Transverse colon (tissue), 4 donors: ENCODE measurements at regions not wholly inside any gene's neighbourhood (a gene's known extent, or its start where the extent isn't known, plus 50 kb on each side); places are given as distances from the start of the nearest gene placed in this dataset.
A peak's percentile ranks its signal among the peaks of the same experiment; 100 is the strongest.

Experiments
- DNase-seq: peaks from one replicate; pipeline ENCODE4 v3.0.0-alpha.2; 2019
- H3K27ac ChIP-seq, 4 donors: fragments of 200-600 bp; sonication (generic); 2 replicates each; pipeline ENCODE4 v1.5.1; 2016 to 2018; ENCODE audit warnings: inconsistent platforms in 4 of 4
- H3K27me3 ChIP-seq: fragments of 200-600 bp; sonication (generic); 2 replicates; pipeline ENCODE4 v1.5.1; 2017; ENCODE audit warnings: inconsistent platforms
- H3K36me3 ChIP-seq, 4 donors: fragments of 200-600 bp; sonication (generic); 2 replicates each; pipeline ENCODE4 v1.5.1; 2017 to 2019; ENCODE audit warnings: inconsistent platforms in 4 of 4
- H3K4me1 ChIP-seq, 4 donors: fragments of 200-600 bp; sonication (generic); 2 replicates each; pipeline ENCODE4 v1.5.1; 2017 to 2020; ENCODE audit warnings: inconsistent platforms in 4 of 4
- H3K4me3 ChIP-seq, 4 donors: fragments of 200-600 bp; sonication (generic); 1 replicate in 1 of 4; 2 replicates in 3 of 4; pipeline versions ENCODE4 v1.5.1 to v1.6.1; 2017 to 2019; ENCODE audit warnings: inconsistent platforms in 4 of 4
- H3K9me3 ChIP-seq, 2 donors: fragments of 200-600 bp; sonication (generic); 2 replicates each; pipeline ENCODE4 v1.5.1; 2017 to 2019; ENCODE audit warnings: inconsistent platforms in 2 of 2
- EP300 ChIP-seq: sonication (generic); formaldehyde crosslinking; IDR thresholded peaks from one replicate; pipeline ENCODE4 v1.6.1; 2017; ENCODE audit warnings: antibody characterized with exemption, low read depth
- POLR2A ChIP-seq: fragments of 450-650 bp; IDR thresholded peaks from one replicate; pipeline ENCODE4 v1.6.1; 2016; ENCODE audit warnings: antibody characterized with exemption, mild to moderate bottlenecking, moderate library complexity
- POLR2AphosphoS5 ChIP-seq, 3 donors: sonication (generic); formaldehyde crosslinking; IDR thresholded peaks; one replicate each; pipeline ENCODE4 v1.6.1; 2016; ENCODE audit warnings: antibody characterized with exemption in 3 of 3
- WGBS, 2 donors: methylation state at CpG; one replicate each; pipeline ENCODE4 v1.1.5; 2018; ENCODE audit warnings: low coverage in 1 of 2; 5-methylcytosine and 5-hydroxymethylcytosine counted together
- in situ Hi-C, 4 donors: fragments of 200-750 bp; cut with MboI; loops; one replicate each; pipeline versions ENCODE4 v1.15.0 to v1.15.1; 2017; ENCODE audit warnings: low sequenced_read_pairs in 3 of 4, low pct_ligation_motif_present in 1 of 4, low pct_unique_long_range_greater_than_20kb in 1 of 4
- intact Hi-C: fragments of 100-400 bp; cut with DNase I; formaldehyde crosslinking; loops from one replicate; pipeline ENCODE4 v1.15.1; 2023; ENCODE audit warnings: low total_unique reads
- TF ChIP-seq, protein P1 (sequence below), 5 experiments: fragments of 200-600 bp in 3 of 5; fragments of 450-650 bp in 2 of 5; sonication (generic) in 3 of 5; IDR thresholded peaks; 1 replicate in 2 of 5; 2 replicates in 3 of 5; pipeline ENCODE4 v1.5.1; 2016 to 2017; ENCODE audit warnings: antibody characterized with exemption in 5 of 5, inconsistent platforms in 3 of 5, mild to moderate bottlenecking in 2 of 5, moderate library complexity in 1 of 5

DNA sequence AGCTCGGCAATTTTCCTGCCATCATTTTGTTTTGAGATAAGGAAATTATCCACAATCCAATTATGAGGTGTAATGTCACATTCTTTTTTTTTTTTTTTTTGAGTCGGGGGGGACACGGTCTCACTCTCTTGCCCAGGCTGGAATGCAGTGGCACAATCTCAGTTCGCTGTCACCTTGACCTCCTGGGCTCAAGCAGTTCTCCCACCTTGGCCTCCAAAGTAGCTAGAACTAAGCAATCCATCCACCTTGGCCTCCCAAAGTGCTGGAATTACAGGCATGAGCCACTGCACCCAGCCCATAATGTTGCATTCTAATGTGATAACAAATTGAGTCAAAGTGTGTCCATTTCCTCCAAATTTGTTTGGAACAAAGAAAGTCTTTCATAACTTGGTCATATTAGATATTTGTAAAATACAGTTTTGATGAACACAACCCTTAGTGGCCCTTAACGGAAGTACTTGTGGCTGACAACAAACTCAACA is 144.1 kb upstream of the AFDN start:
- no peak for DNase-seq
- no peak overlapping the region for H3K4me3 ChIP-seq
- intact Hi-C loops = no loop called here
- peaks cover 0 to 32% (median 22%) of the 10 kb centered on the region in 4 donors for H3K4me1 ChIP-seq
- H3K27me3 ChIP-seq = peaks cover 18% of the 10 kb centered on the region
- H3K27ac ChIP-seq = peak overlapping the region in 3 of 4 donors; percentile 23 to 45 (median 41)
- H3K9me3 ChIP-seq = no peaks in the 10 kb centered on the region
- WGBS, 2 donors = 43 to 66% methylated on average over 2 to 5 of the region's 5 CpGs
- TF ChIP-seq, protein P1, sequence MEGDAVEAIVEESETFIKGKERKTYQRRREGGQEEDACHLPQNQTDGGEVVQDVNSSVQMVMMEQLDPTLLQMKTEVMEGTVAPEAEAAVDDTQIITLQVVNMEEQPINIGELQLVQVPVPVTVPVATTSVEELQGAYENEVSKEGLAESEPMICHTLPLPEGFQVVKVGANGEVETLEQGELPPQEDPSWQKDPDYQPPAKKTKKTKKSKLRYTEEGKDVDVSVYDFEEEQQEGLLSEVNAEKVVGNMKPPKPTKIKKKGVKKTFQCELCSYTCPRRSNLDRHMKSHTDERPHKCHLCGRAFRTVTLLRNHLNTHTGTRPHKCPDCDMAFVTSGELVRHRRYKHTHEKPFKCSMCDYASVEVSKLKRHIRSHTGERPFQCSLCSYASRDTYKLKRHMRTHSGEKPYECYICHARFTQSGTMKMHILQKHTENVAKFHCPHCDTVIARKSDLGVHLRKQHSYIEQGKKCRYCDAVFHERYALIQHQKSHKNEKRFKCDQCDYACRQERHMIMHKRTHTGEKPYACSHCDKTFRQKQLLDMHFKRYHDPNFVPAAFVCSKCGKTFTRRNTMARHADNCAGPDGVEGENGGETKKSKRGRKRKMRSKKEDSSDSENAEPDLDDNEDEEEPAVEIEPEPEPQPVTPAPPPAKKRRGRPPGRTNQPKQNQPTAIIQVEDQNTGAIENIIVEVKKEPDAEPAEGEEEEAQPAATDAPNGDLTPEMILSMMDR (IDR thresholded peaks at IDR 0.05) = no peak
- TF ChIP-seq POLR2A (no peak), EP300 (no peak), POLR2AphosphoS5 (IDR thresholded peaks at IDR 0.05) (no peak)
- no peaks in the 10 kb centered on the region for H3K36me3 ChIP-seq
- in situ Hi-C loops = no loop called here

DNA sequence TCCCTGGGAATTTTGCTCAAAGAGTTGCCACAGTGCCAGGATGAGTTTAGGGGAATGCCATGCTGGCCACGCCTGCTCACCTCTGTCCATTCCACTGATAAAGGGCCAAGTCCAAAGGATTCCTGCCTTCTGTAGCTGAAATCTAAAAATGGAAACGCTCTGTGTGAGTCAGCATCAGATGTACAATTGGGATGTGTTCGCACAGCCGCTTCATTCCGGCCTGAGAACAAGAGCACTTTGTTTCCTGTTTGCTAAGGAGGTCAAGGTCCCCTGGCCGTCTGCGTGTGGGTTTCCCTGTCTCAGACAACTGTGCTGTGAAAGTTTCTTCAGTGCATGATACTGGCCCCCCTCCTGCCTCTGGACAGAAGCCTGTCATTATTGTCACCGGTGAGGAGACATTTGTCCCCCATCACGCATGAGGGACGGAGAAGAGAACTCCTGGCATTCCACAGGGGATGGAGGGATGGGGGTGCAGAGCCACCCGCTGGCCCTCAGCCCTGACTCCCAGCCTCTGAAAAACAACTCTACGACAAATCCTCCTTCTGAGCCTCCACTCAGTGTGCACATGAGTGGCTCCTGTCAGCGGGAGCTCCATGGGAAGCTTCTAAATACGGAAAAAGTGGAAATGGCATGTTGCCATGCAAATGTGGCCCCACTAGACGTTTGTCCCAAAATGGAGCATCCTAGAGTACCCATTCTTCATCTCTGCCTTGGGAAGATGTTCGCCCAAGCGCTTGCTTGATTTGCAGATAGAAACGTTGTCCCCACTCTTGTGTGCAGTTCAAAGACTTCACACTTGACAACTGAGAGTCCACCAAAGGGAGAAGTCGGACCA is 143.5 kb upstream of the AFDN start:
- Histone ChIP-seq H3K4me1 (peaks cover 0 to 26% (median 16%) of the 10 kb centered on the region in 4 donors), H3K4me3 (no peak overlapping the region), H3K36me3 (no peaks in the 10 kb centered on the region), H3K27ac (peak overlapping the region; percentile 8 to 45 (median 38)), H3K9me3 (no peaks in the 10 kb centered on the region), H3K27me3 (peaks cover 12% of the 10 kb centered on the region)
- in situ Hi-C loops (no loop called here), intact Hi-C loops (no loop called here)
- TF ChIP-seq EP300 (peak; percentile 35), POLR2AphosphoS5 (IDR thresholded peaks at IDR 0.05) (peak; percentile 40 to 59 (median 55))
- TF ChIP-seq, protein P1 (IDR thresholded peaks at IDR 0.05) = no peak
- WGBS, 2 donors = 17 to 63% methylated on average over 2 to 19 of the region's 19 CpGs
- DNase-seq = peak; percentile 71

DNA sequence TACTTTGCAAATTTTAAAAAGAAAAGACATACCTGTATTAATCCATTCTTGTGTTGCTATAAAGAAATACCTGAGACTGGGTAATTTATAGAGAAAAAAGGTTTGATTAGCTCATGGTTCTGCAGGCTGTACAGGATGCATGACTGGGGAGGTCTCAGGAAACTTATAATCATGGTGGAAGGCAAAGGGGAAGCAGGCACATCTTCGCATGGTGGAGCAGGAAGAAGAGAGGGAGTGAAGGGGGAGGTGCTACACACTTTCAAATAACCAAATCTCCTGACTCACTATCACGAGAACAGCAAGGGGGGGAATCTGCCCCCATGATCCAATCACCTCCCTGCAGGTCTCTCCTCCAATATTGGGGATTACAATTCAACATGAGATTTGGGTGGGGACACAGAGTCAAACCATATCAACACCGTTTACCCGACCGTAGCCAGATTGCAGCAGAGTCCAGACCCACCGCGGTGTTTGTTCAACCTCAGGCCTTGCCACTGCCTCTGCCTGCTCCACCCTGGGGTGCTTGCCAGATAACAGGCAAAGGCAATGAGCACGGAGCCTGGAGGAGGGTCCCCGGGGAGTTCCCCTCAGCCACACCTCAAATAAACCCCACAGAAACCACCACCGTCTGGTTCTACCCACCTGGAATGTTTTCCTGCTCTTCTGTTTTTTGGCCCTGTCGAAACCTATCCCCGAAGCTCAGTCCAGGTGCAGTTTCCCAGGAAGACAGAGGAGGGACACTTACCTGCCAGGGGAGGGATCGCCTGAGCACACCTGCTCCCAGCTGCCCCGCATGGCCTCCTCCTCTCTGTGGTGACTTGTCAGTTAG is 142.2 kb upstream of the AFDN start:
- Histone ChIP-seq H3K4me3 (no peak overlapping the region), H3K4me1 (peaks cover 0 to 18% (median 9%) of the 10 kb centered on the region in 4 donors), H3K36me3 (no peaks in the 10 kb centered on the region), H3K27me3 (no peaks in the 10 kb centered on the region), H3K9me3 (no peaks in the 10 kb centered on the region), H3K27ac (peak overlapping the region in 1 of 4 donors; percentile 11)
- peak; percentile 26 for DNase-seq
- TF ChIP-seq EP300 = no peak
- TF ChIP-seq, protein P1 (IDR thresholded peaks at IDR 0.05) = peak in 1 of 5 experiments; percentile 44
- TF ChIP-seq POLR2AphosphoS5 (IDR thresholded peaks at IDR 0.05) = no peak
- TF ChIP-seq POLR2A = no peak
- intact Hi-C loops = no loop called here
- in situ Hi-C loops = no loop called here
- WGBS, 2 donors = 55 to 60% methylated on average over 1 to 14 of the region's 14 CpGs

DNA sequence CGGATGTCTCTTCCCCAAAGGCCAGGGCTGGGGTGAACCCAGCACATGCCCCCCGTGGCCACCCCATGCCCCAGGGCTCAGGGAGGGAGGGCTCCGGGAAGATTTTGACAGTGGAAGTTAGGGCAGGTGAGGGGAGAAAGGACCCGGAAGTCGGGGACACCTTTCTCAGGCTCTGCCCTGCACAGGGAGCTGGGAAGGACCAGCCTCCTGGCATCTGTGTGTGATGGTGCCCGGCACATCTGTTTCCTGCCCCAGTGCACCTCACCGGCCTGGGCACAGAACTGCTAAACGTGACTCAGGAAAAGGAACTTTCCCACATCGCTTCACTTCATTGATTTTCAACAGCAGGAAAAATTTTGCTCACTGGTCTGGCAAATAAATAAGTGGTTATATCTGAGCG is 141.1 kb upstream of the AFDN start:
- Histone ChIP-seq H3K27ac (no peak overlapping the region), H3K36me3 (no peaks in the 10 kb centered on the region), H3K4me1 (peaks cover 0 to 18% (median 9%) of the 10 kb centered on the region in 4 donors), H3K27me3 (no peaks in the 10 kb centered on the region), H3K9me3 (no peaks in the 10 kb centered on the region), H3K4me3 (no peak overlapping the region)
- no peak for DNase-seq
- intact Hi-C loops (no loop called here), in situ Hi-C loops (no loop called here)
- WGBS, 2 donors = 70 to 72% methylated on average over 2 to 10 of the region's 10 CpGs
- TF ChIP-seq POLR2A = no peak
- TF ChIP-seq EP300 = no peak
- TF ChIP-seq POLR2AphosphoS5 (IDR thresholded peaks at IDR 0.05) = no peak
- TF ChIP-seq, protein P1 (IDR thresholded peaks at IDR 0.05) = no peak
